HG02610 (cell line): ENCODE measurements at regions not wholly inside any gene's neighbourhood (a gene's known extent, or its start where the extent isn't known, plus 50 kb on each side); places are given as distances from the start of the nearest gene placed in this dataset.

Source experiments
- ATAC-seq: cut with Tn5 transposase; IDR thresholded peaks from one replicate; pipeline ENCODE4 v1.9.1; 2021; ENCODE audit warnings: mild to moderate bottlenecking, moderate library complexity; ENCODE audit not compliant: unreplicated experiment

GRCh38 chr12:12015073-12015685 is 55.6 kb upstream of the BCL2L14 start:
- ATAC-seq, result no peak

- ATAC-seq, result no peak
These were observed 54.2 kb upstream of the BCL2L14 start for GRCh38 chr12:12016284-12017100.

GRCh38 chr12:12017135-12017581 is 53.6 kb upstream of the BCL2L14 start:
- no peak for ATAC-seq

- no peak for ATAC-seq
These were observed 52.9 kb upstream of the BCL2L14 start for GRCh38 chr12:12017798-12018197.

- ATAC-seq, result no peak
These were observed 52.3 kb upstream of the BCL2L14 start for GRCh38 chr12:12018454-12018853.

- ATAC-seq, result no peak
These were observed 50.9 kb upstream of the BCL2L14 start for GRCh38 chr12:12019881-12020280.

GRCh38 chr12:12020762-12021161 is 50.0 kb upstream of the BCL2L14 start:
- ATAC-seq, result no peak
